IMR-90 (cell line): ENCODE measurements at regions not wholly inside any gene's neighbourhood (a gene's known extent, or its start where the extent isn't known, plus 50 kb on each side); places are given as distances from the start of the nearest gene placed in this dataset.

Source experiments
- BHLHE40 ChIP-seq: fragments of 150-350 bp; IDR thresholded peaks from 2 replicates; pipeline ENCODE4 v1.6.1; 2016; ENCODE audit warnings: mild to moderate bottlenecking, low read depth, low read length
- CEBPB ChIP-seq: IDR thresholded peaks from 2 replicates; pipeline ENCODE4 v1.6.1; 2012; ENCODE audit warnings: low read depth, low read length, improper control_type of control experiment
- CHD1 ChIP-seq: IDR thresholded peaks from 2 replicates; pipeline ENCODE4 v1.6.1; 2012; ENCODE audit warnings: low read depth, low read length, improper control_type of control experiment
- CTCF ChIP-seq: conservative IDR thresholded peaks from 2 replicates; pipeline ENCODE4 v1.5.1; 2012; ENCODE audit warnings: mild to moderate bottlenecking, low read depth, low read length, improper control_type of control experiment
- MAFK ChIP-seq: IDR thresholded peaks from 2 replicates; pipeline ENCODE4 v1.6.1; 2012; ENCODE audit warnings: low read depth, low read length, improper control_type of control experiment
- MXI1 ChIP-seq: IDR thresholded peaks from 2 replicates; pipeline ENCODE4 v1.6.1; 2012; ENCODE audit warnings: low read depth, mild to moderate bottlenecking, low read length, moderate library complexity, borderline replicate concordance
- POLR2A ChIP-seq: IDR thresholded peaks from 2 replicates; pipeline ENCODE4 v1.6.1; 2012; ENCODE audit warnings: mild to moderate bottlenecking, low read depth, low read length
- RCOR1 ChIP-seq: IDR thresholded peaks from 2 replicates; pipeline ENCODE4 v1.6.1; 2012; ENCODE audit warnings: mild to moderate bottlenecking, low read length, improper control_type of control experiment; ENCODE audit not compliant: insufficient replicate concordance
- SMC3 ChIP-seq: fragments of 150-350 bp; IDR thresholded peaks from 2 replicates; pipeline ENCODE4 v1.6.1; 2016; ENCODE audit warnings: low read depth, mild to moderate bottlenecking, antibody characterized with exemption, low read length, moderate library complexity
- TF ChIP-seq, protein P1 (sequence below): fragments of 150-350 bp; IDR thresholded peaks from 2 replicates; pipeline ENCODE4 v1.6.1; 2017; ENCODE audit warnings: mild to moderate bottlenecking, antibody characterized with exemption, low read length, low read depth

DNA sequence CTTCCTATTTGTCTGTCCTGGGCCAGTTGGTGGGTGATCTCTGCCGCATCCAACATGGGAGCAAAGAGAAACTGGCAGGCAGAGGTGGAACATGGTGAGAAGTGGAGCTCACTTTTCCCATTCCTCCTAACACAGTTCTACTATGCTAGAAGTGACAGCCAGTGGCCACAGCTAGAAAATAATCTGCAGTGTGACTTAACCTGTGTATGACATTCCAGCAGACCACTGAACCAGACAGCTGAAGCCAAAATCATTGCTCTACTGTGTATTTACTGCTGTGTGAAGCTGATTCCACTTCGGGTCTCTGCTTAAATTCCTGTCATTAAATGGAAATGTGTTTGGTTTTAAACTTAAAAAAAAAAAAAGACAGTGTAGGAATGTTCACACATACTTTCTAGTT lies 523.0 kb downstream of the MTRR start:
- TF ChIP-seq RCOR1 = no peak
- TF ChIP-seq MAFK = no peak
- no peak for TF ChIP-seq CTCF
- TF ChIP-seq, protein P1, sequence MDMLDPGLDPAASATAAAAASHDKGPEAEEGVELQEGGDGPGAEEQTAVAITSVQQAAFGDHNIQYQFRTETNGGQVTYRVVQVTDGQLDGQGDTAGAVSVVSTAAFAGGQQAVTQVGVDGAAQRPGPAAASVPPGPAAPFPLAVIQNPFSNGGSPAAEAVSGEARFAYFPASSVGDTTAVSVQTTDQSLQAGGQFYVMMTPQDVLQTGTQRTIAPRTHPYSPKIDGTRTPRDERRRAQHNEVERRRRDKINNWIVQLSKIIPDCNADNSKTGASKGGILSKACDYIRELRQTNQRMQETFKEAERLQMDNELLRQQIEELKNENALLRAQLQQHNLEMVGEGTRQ = no peak
- TF ChIP-seq BHLHE40 = no peak
- no peak for TF ChIP-seq POLR2A
- no peak for TF ChIP-seq SMC3
- no peak for TF ChIP-seq MXI1
- no peak for TF ChIP-seq CEBPB
- no peak for TF ChIP-seq CHD1
